ENCODE measurements at regions not wholly inside any gene's neighbourhood (a gene's known extent, or its start where the extent isn't known, plus 50 kb on each side); places are given as distances from the start of the nearest gene placed in this dataset.
A peak's percentile ranks its signal among the peaks of the same experiment; 100 is the strongest.

DNA sequence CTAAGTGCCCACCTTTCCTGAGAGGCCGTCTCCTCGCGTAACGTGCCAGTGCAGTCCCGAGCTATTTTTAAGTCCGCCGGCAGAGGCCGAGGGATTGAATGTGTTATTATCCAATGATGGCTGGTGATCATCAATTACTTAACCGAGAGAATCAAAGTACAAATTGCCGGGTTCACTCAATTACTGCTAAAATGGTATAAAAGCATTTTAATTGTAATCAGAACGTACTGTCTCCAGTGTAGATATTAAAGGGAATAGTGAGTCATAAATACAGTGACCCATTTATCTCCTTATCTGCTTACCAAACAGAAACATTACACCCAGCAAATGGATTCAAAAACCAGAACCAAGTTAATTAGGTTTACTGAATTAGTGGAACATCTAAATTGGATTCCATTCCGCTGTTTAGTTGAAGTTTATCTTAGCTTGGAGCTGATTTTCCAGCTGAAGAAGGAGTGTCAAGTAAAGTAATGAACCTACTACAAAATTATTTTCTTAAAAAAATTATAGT, 334.9 kb downstream of the BRD1 start:
- peaks cover 0 to 12% (median 0%) of the 10 kb centered on the region in 9 donors for H3K27me3 ChIP-seq
- H3K4me3 ChIP-seq: no peak overlapping the region
- H3K36me3 ChIP-seq: no peaks in the 10 kb centered on the region
- no peaks in the 10 kb centered on the region for H3K4me1 ChIP-seq
- intact Hi-C loops (cut with DNase I): no loop called here
- WGBS, 4 donors: 69 to 83% (median 75%) methylated on average over 12 of the region's 12 CpGs
- no peak overlapping the region for H3K27ac ChIP-seq
- DNase-seq: no peak
- peaks cover 0 to 13% (median 3%) of the 10 kb centered on the region in 12 donors for H3K9me3 ChIP-seq
- ATAC-seq: no peak
- TF ChIP-seq, protein P1, sequence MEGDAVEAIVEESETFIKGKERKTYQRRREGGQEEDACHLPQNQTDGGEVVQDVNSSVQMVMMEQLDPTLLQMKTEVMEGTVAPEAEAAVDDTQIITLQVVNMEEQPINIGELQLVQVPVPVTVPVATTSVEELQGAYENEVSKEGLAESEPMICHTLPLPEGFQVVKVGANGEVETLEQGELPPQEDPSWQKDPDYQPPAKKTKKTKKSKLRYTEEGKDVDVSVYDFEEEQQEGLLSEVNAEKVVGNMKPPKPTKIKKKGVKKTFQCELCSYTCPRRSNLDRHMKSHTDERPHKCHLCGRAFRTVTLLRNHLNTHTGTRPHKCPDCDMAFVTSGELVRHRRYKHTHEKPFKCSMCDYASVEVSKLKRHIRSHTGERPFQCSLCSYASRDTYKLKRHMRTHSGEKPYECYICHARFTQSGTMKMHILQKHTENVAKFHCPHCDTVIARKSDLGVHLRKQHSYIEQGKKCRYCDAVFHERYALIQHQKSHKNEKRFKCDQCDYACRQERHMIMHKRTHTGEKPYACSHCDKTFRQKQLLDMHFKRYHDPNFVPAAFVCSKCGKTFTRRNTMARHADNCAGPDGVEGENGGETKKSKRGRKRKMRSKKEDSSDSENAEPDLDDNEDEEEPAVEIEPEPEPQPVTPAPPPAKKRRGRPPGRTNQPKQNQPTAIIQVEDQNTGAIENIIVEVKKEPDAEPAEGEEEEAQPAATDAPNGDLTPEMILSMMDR (IDR thresholded peaks at IDR 0.05): no peak
- TF ChIP-seq POLR2A (IDR thresholded peaks at IDR 0.05): no peak

DNA sequence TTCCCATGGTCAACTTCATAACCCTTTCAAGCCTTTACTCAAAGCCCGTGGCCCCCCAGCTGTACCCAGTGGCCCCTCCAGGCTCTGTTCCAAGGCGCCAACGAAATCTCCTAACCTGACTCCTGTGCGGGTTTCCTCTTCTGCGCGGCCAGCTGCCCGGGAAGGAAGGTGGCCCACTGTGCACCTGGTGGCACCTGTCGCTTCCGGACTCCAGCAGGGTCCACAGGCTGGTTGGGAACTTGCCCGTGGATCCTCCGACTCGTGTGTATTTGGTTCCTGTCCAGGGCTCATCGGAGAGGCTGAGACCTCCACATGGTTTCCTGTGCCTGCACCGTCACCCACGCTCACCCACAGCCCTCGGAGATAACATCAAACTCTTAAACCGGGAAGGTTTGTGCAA, 335.4 kb downstream of the BRD1 start:
- Histone ChIP-seq H3K9me3 (peaks cover 0 to 12% (median 3%) of the 10 kb centered on the region in 12 donors), H3K36me3 (no peaks in the 10 kb centered on the region), H3K4me3 (no peak overlapping the region), H3K27me3 (peaks cover 0 to 12% (median 0%) of the 10 kb centered on the region in 9 donors), H3K4me1 (no peaks in the 10 kb centered on the region), H3K27ac (no peak overlapping the region)
- ATAC-seq: no peak
- intact Hi-C loops (cut with DNase I): no loop called here
- TF ChIP-seq, protein P1 (IDR thresholded peaks at IDR 0.05): no peak
- TF ChIP-seq POLR2A (IDR thresholded peaks at IDR 0.05): no peak
- no peak for DNase-seq
- WGBS, 4 donors: 87 to 93% (median 87%) methylated on average over 17 of the region's 17 CpGs

DNA sequence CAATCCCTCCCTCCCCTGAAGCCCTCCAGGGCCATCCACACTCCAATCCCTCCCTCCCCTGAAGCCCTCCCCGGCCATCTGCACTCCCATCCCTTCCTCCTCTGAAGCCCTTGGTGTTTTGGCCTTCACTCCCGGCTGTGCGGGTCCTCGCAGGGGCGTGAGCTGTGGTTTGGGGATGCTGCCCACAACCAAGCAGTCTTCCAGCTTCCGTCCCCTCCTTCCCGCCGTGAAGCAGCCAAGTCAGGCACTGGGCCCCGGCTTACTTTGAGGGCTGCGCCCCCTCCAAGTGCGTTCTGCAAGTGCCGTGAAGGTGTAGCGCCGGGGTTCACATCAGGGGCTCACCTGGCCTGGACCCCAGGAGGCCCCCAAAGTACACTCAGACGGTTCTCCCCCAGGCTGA, 335.9 kb downstream of the BRD1 start:
- no peaks in the 10 kb centered on the region for H3K36me3 ChIP-seq
- 84 to 87% (median 84%) methylated on average over 13 to 15 of the region's 15 CpGs for WGBS, 4 donors
- H3K27me3 ChIP-seq: peaks cover 0 to 12% (median 0%) of the 10 kb centered on the region in 9 donors
- intact Hi-C loops (cut with DNase I): no loop called here
- DNase-seq (no peak), ATAC-seq (no peak)
- no peak overlapping the region for H3K4me3 ChIP-seq
- peaks cover 0 to 8% (median under 1%) of the 10 kb centered on the region in 12 donors for H3K9me3 ChIP-seq
- H3K4me1 ChIP-seq: no peaks in the 10 kb centered on the region
- TF ChIP-seq POLR2A (IDR thresholded peaks at IDR 0.05): no peak
- TF ChIP-seq, protein P1 (IDR thresholded peaks at IDR 0.05): no peak
- no peak overlapping the region for H3K27ac ChIP-seq

DNA sequence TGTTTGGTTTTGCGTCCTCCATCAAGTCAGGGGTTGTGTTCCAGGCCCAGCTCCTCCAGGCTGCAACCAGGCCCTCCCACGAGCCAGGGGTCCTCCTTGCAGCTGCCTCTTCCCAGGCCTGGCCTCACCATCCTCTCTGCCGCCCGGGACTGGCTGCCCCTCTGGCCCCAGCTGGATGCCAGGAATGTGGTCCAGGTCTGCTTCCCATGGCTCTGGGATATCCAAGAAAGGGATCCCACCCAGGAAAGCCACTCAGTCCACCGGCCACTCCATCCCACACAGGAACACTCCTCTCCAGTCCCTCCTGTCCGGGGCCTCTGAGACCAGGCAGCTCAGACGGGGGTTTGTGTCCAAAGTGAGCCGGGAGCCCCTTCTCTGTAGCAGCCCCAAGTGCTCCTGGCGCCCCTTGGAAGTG, 336.4 kb downstream of the BRD1 start:
- no peak for DNase-seq
- Histone ChIP-seq H3K4me3 (no peak overlapping the region), H3K36me3 (no peaks in the 10 kb centered on the region), H3K4me1 (no peaks in the 10 kb centered on the region), H3K9me3 (peaks cover 0 to 3% (median 0%) of the 10 kb centered on the region in 12 donors), H3K27ac (no peak overlapping the region), H3K27me3 (peaks cover 0 to 12% (median 0%) of the 10 kb centered on the region in 9 donors)
- TF ChIP-seq, protein P1 (IDR thresholded peaks at IDR 0.05): no peak
- TF ChIP-seq POLR2A (IDR thresholded peaks at IDR 0.05): no peak
- intact Hi-C loops (cut with DNase I): no loop called here
- WGBS, 4 donors: 79 to 86% (median 83%) methylated on average over 7 to 9 of the region's 9 CpGs
- peak in 1 of 4 donors; percentile 24 for ATAC-seq

Data from heart left ventricle (tissue), 16 donors.